T-cell (primary cell): ENCODE measurements at regions not wholly inside any gene's neighbourhood (a gene's known extent, or its start where the extent isn't known, plus 50 kb on each side); places are given as distances from the start of the nearest gene placed in this dataset.

Source experiments
- ATAC-seq, 4 experiments: fragments of 200-7000 bp in 3 of 4; fragments of 150-1000 bp in 1 of 4; cut with Tn5 transposase; replicated peaks in 1 of 4; 1 replicate in 3 of 4; 2 replicates in 1 of 4; pipeline ENCODE4 v1.10.0; 2021; ENCODE audit warnings: moderate library complexity in 3 of 4, mild to moderate bottlenecking in 2 of 4, moderate number of reproducible peaks in 1 of 4
- CTCF ChIA-PET, 2 donors: fragments of 300-600 bp; sonication (Branson Sonifier 250); formaldehyde crosslinking; loops; one replicate each; lab custom pipeline; 2022; ENCODE audit warnings: antibody characterized with exemption in 2 of 2; lab: Charles Lee
- POLR2A ChIA-PET, 2 donors: fragments of 300-600 bp; sonication (Branson Sonifier 250); formaldehyde crosslinking; loops; one replicate each; lab custom pipeline; 2022; ENCODE audit warnings: antibody characterized with exemption in 2 of 2; lab: Charles Lee
- DNase-seq, 35 experiments: peaks; one replicate each; pipeline versions ENCODE4 v3.0.0 to v3.0.0-alpha.2; 2013 to 2023
- H3K27ac ChIP-seq: one replicate; pipeline ENCODE4 v1.5.1; 2013; ENCODE audit warnings: low read length
- H3K27me3 ChIP-seq, 2 experiments: replicated peaks in 1 of 2; 1 replicate in 1 of 2; 2 replicates in 1 of 2; pipeline versions ENCODE4 v1.6.1 to v1.7.0; 2013; ENCODE audit warnings: low read length in 1 of 2, mixed read lengths in 1 of 2; ENCODE audit not compliant: control insufficient read depth in 2 of 2, insufficient read depth in 2 of 2; ENCODE audit errors: extremely low read depth in 1 of 2
- H3K36me3 ChIP-seq, 2 donors: 1 replicate in 1 of 2; 2 replicates in 1 of 2; pipeline versions ENCODE4 v1.6.1 to v1.7.0; 2013; ENCODE audit warnings: low read length in 1 of 2; ENCODE audit not compliant: control insufficient read depth in 2 of 2, insufficient read depth in 1 of 2; ENCODE audit errors: extremely low read depth in 1 of 2
- H3K4me1 ChIP-seq, 2 experiments: 1 replicate in 1 of 2; 2 replicates in 1 of 2; pipeline versions ENCODE4 v1.6.1 to v1.7.0; 2013; ENCODE audit warnings: low read length in 2 of 2, mixed read lengths in 1 of 2; ENCODE audit not compliant: insufficient read depth in 2 of 2, control insufficient read depth in 1 of 2; ENCODE audit errors: extremely low read depth in 1 of 2
- H3K4me3 ChIP-seq, 2 donors: 1 replicate in 1 of 2; 2 replicates in 1 of 2; pipeline versions ENCODE4 v1.5.1 to v1.7.0; 2013; ENCODE audit warnings: mild to moderate bottlenecking in 2 of 2, low read length in 1 of 2, moderate library complexity in 1 of 2; ENCODE audit not compliant: control insufficient read depth in 1 of 2; ENCODE audit errors: extremely low read depth in 1 of 2
- H3K9me3 ChIP-seq: 2 replicates; pipeline ENCODE4 v1.7.0; 2013
- H3K27ac Mint-ChIP-seq, 2 donors: one replicate each; pipeline ENCODE4 v1.8.0; 2020 to 2021; ENCODE audit warnings: mild to moderate bottlenecking in 2 of 2, mixed read lengths in 2 of 2
- H3K27me3 Mint-ChIP-seq, 2 donors: one replicate each; pipeline ENCODE4 v1.8.0; 2021 to 2022; ENCODE audit warnings: mixed read lengths in 2 of 2
- H3K36me3 Mint-ChIP-seq: one replicate; pipeline ENCODE4 v1.8.0; 2021; ENCODE audit warnings: mixed read lengths
- H3K4me1 Mint-ChIP-seq, 3 donors: one replicate each; pipeline ENCODE4 v1.8.0; 2020 to 2022; ENCODE audit warnings: mixed read lengths in 3 of 3, mild to moderate bottlenecking in 1 of 3
- H3K4me3 Mint-ChIP-seq, 3 donors: one replicate each; pipeline ENCODE4 v1.8.0; 2020 to 2022; ENCODE audit warnings: mild to moderate bottlenecking in 3 of 3, mixed read lengths in 3 of 3, moderate library complexity in 3 of 3
- H3K9me3 Mint-ChIP-seq, 3 donors: one replicate each; pipeline ENCODE4 v1.8.0; 2020 to 2022; ENCODE audit warnings: mixed read lengths in 3 of 3
- WGBS: methylation state at CpG from one replicate; pipeline ENCODE4 v1.1.5; 2013; ENCODE audit warnings: missing lambda C conversion rate; ENCODE audit not compliant: insufficient coverage; 5-methylcytosine and 5-hydroxymethylcytosine counted together

- CTCF ChIA-PET: no interaction called here
- no peak overlapping the region for H3K4me3 Mint-ChIP-seq
- H3K27me3 Mint-ChIP-seq: no peaks in the 10 kb centered on the region
- no peaks in the 10 kb centered on the region for H3K9me3 ChIP-seq
- no peak for ATAC-seq
- H3K36me3 Mint-ChIP-seq: no peaks in the 10 kb centered on the region
- POLR2A ChIA-PET: no interaction called here
- no peak overlapping the region for H3K27ac Mint-ChIP-seq
- no peak for DNase-seq
- H3K27me3 ChIP-seq: peaks cover 0 to 7% of the 10 kb centered on the region in 2 experiments
- H3K27ac ChIP-seq: no peak overlapping the region
- no peaks in the 10 kb centered on the region for H3K36me3 ChIP-seq
- H3K9me3 Mint-ChIP-seq: no peaks in the 10 kb centered on the region
- H3K4me3 ChIP-seq: no peak overlapping the region
- H3K4me1 ChIP-seq: no peaks in the 10 kb centered on the region
- WGBS: 90% methylated on average over 23 of the region's 39 CpGs
- H3K4me1 Mint-ChIP-seq: no peaks in the 10 kb centered on the region
Measured at GRCh38 chr12:38154096-38155019, 162.2 kb upstream of the ALG10B start.

- Mint-ChIP-seq H3K4me3 (no peak overlapping the region), H3K27me3 (no peaks in the 10 kb centered on the region), H3K36me3 (no peaks in the 10 kb centered on the region), H3K9me3 (no peaks in the 10 kb centered on the region), H3K27ac (no peak overlapping the region), H3K4me1 (no peaks in the 10 kb centered on the region)
- ChIA-PET CTCF (no interaction called here), POLR2A (no interaction called here)
- no peaks in the 10 kb centered on the region for H3K9me3 ChIP-seq
- no peaks in the 10 kb centered on the region for H3K36me3 ChIP-seq
- H3K27ac ChIP-seq: no peak overlapping the region
- H3K27me3 ChIP-seq: peaks cover 0 to 7% of the 10 kb centered on the region in 2 experiments
- H3K4me3 ChIP-seq: no peak overlapping the region
- ATAC-seq (no peak), DNase-seq (no peak)
- 88% methylated on average over 16 of the region's 16 CpGs for WGBS
- no peaks in the 10 kb centered on the region for H3K4me1 ChIP-seq
Measured at GRCh38 chr12:38155020-38155395, 161.6 kb upstream of the ALG10B start.

GRCh38 chr12:38155526-38156496, 160.8 kb upstream of the ALG10B start:
- no peak overlapping the region for H3K27ac ChIP-seq
- no peaks in the 10 kb centered on the region for H3K4me1 ChIP-seq
- peaks cover 0 to 7% of the 10 kb centered on the region in 2 experiments for H3K27me3 ChIP-seq
- WGBS: 82% methylated on average over 42 of the region's 52 CpGs
- no peaks in the 10 kb centered on the region for H3K9me3 ChIP-seq
- H3K36me3 ChIP-seq: no peaks in the 10 kb centered on the region
- no peaks in the 10 kb centered on the region for H3K27me3 Mint-ChIP-seq
- H3K4me3 ChIP-seq: no peak overlapping the region
- H3K27ac Mint-ChIP-seq: no peak overlapping the region
- POLR2A ChIA-PET: no interaction called here
- H3K4me3 Mint-ChIP-seq: no peak overlapping the region
- no peak for DNase-seq
- H3K4me1 Mint-ChIP-seq: no peaks in the 10 kb centered on the region
- ATAC-seq: no peak
- H3K36me3 Mint-ChIP-seq: no peaks in the 10 kb centered on the region
- H3K9me3 Mint-ChIP-seq: no peaks in the 10 kb centered on the region
- CTCF ChIA-PET: no interaction called here

- H3K27me3 Mint-ChIP-seq: no peaks in the 10 kb centered on the region
- H3K27me3 ChIP-seq: peaks cover 0 to 7% of the 10 kb centered on the region in 2 experiments
- DNase-seq (no peak), ATAC-seq (no peak)
- H3K9me3 Mint-ChIP-seq: no peaks in the 10 kb centered on the region
- no peak overlapping the region for H3K4me3 ChIP-seq
- no peaks in the 10 kb centered on the region for H3K36me3 Mint-ChIP-seq
- H3K36me3 ChIP-seq: no peaks in the 10 kb centered on the region
- POLR2A ChIA-PET: no interaction called here
- 86% methylated on average over 36 of the region's 39 CpGs for WGBS
- no peaks in the 10 kb centered on the region for H3K4me1 Mint-ChIP-seq
- no peak overlapping the region for H3K4me3 Mint-ChIP-seq
- CTCF ChIA-PET: no interaction called here
- no peak overlapping the region for H3K27ac ChIP-seq
- no peak overlapping the region for H3K27ac Mint-ChIP-seq
- H3K9me3 ChIP-seq: no peaks in the 10 kb centered on the region
- no peaks in the 10 kb centered on the region for H3K4me1 ChIP-seq
Measured at GRCh38 chr12:38156497-38157245, 159.9 kb upstream of the ALG10B start.

GRCh38 chr12:38157274-38157932, 159.2 kb upstream of the ALG10B start:
- Mint-ChIP-seq H3K36me3 (no peaks in the 10 kb centered on the region), H3K4me3 (no peak overlapping the region)
- no peak for ATAC-seq

More at GRCh38 chr12:38157274-38157932, 159.2 kb upstream of the ALG10B start:
- Histone ChIP-seq H3K9me3 (no peaks in the 10 kb centered on the region), H3K36me3 (no peaks in the 10 kb centered on the region), H3K27ac (no peak overlapping the region), H3K4me1 (no peaks in the 10 kb centered on the region), H3K27me3 (peaks cover 0 to 2% of the 10 kb centered on the region in 2 experiments), H3K4me3 (no peak overlapping the region)
- Mint-ChIP-seq H3K4me1 (no peaks in the 10 kb centered on the region), H3K27ac (no peak overlapping the region), H3K9me3 (peaks cover 0 to 4% (median 0%) of the 10 kb centered on the region in 3 donors), H3K27me3 (no peaks in the 10 kb centered on the region)
- DNase-seq: no peak
- 87% methylated on average over 38 of the region's 39 CpGs for WGBS
- POLR2A ChIA-PET: no interaction called here
- CTCF ChIA-PET: no interaction called here
